Transverse colon (tissue), 4 donors: ENCODE measurements at regions not wholly inside any gene's neighbourhood (a gene's known extent, or its start where the extent isn't known, plus 50 kb on each side); places are given as distances from the start of the nearest gene placed in this dataset.

ENCODE experiments used
- CTCF ChIP-seq, 5 experiments: fragments of 200-600 bp in 3 of 5; fragments of 450-650 bp in 2 of 5; sonication (generic) in 3 of 5; IDR thresholded peaks; 1 replicate in 2 of 5; 2 replicates in 3 of 5; pipeline ENCODE4 v1.5.1; 2016 to 2017; ENCODE audit warnings: antibody characterized with exemption in 5 of 5, inconsistent platforms in 3 of 5, mild to moderate bottlenecking in 2 of 5, moderate library complexity in 1 of 5
- POLR2A ChIP-seq: fragments of 450-650 bp; IDR thresholded peaks from one replicate; pipeline ENCODE4 v1.6.1; 2016; ENCODE audit warnings: antibody characterized with exemption, mild to moderate bottlenecking, moderate library complexity
- POLR2AphosphoS5 ChIP-seq, 3 donors: sonication (generic); formaldehyde crosslinking; IDR thresholded peaks; one replicate each; pipeline ENCODE4 v1.6.1; 2016; ENCODE audit warnings: antibody characterized with exemption in 3 of 3

- TF ChIP-seq CTCF (IDR thresholded peaks at IDR 0.05), result no peak
- no peak for TF ChIP-seq POLR2AphosphoS5 (IDR thresholded peaks at IDR 0.05)
- no peak for TF ChIP-seq POLR2A
Measured at GRCh38 chr3:5606884-5607472, 419.5 kb downstream of the EDEM1 start.
